Ectodermal cell (in vitro differentiated cells): ENCODE measurements at regions not wholly inside any gene's neighbourhood (a gene's known extent, or its start where the extent isn't known, plus 50 kb on each side); places are given as distances from the start of the nearest gene placed in this dataset.

Source experiments
- H3K27ac ChIP-seq: 2 replicates; pipeline ENCODE4 v1.7.0; 2013; ENCODE audit warnings: mild to moderate bottlenecking, low read depth, low read length; ENCODE audit not compliant: insufficient read depth, poor library complexity, severe bottlenecking
- H3K27me3 ChIP-seq: 2 replicates; pipeline ENCODE4 v1.7.0; 2013; ENCODE audit warnings: mild to moderate bottlenecking, low read length; ENCODE audit not compliant: insufficient read depth, control insufficient read depth, poor library complexity, severe bottlenecking
- H3K36me3 ChIP-seq: one replicate; pipeline ENCODE4 v1.7.0; 2013; ENCODE audit warnings: low read length; ENCODE audit not compliant: control insufficient read depth, insufficient read depth
- H3K4me1 ChIP-seq: one replicate; pipeline ENCODE4 v1.7.0; 2013; ENCODE audit warnings: low read length; ENCODE audit not compliant: control insufficient read depth, insufficient read depth
- H3K4me3 ChIP-seq: 2 replicates; pipeline ENCODE4 v1.7.0; 2013; ENCODE audit warnings: low read depth, low read length, control low read depth; ENCODE audit not compliant: insufficient read depth
- H3K9me3 ChIP-seq: 2 replicates; pipeline ENCODE4 v1.7.0; 2013; ENCODE audit warnings: mild to moderate bottlenecking, low read length, moderate library complexity; ENCODE audit not compliant: control insufficient read depth
- WGBS, 2 experiments: methylation state at CpG; one replicate each; pipeline ENCODE4 v1.1.7; 2013; ENCODE audit warnings: missing lambda C conversion rate in 2 of 2; 5-methylcytosine and 5-hydroxymethylcytosine counted together

- Histone ChIP-seq H3K27ac (no peak overlapping the region), H3K36me3 (no peaks in the 10 kb centered on the region), H3K27me3 (no peaks in the 10 kb centered on the region), H3K4me3 (no peak overlapping the region), H3K9me3 (no peaks in the 10 kb centered on the region), H3K4me1 (no peaks in the 10 kb centered on the region)
- 93 to 94% methylated on average over 8 of the region's 8 CpGs for WGBS, 2 experiments
Measured at GRCh38 chr4:187940299-187940698, 55.3 kb upstream of the ZFP42 start.

GRCh38 chr4:187942968-187943367, 52.6 kb upstream of the ZFP42 start:
- Histone ChIP-seq H3K27ac (no peak overlapping the region), H3K9me3 (no peaks in the 10 kb centered on the region), H3K27me3 (no peaks in the 10 kb centered on the region), H3K4me3 (no peak overlapping the region), H3K4me1 (no peaks in the 10 kb centered on the region), H3K36me3 (no peaks in the 10 kb centered on the region)
- 87 to 97% methylated on average over 5 to 6 of the region's 6 CpGs for WGBS, 2 experiments

- Histone ChIP-seq H3K27ac (no peak overlapping the region), H3K9me3 (no peaks in the 10 kb centered on the region), H3K36me3 (no peaks in the 10 kb centered on the region), H3K4me3 (no peak overlapping the region), H3K4me1 (no peaks in the 10 kb centered on the region), H3K27me3 (no peaks in the 10 kb centered on the region)
- WGBS, 2 experiments: 69 to 74% methylated on average over 7 of the region's 7 CpGs
Measured at GRCh38 chr4:187944179-187944578, 51.4 kb upstream of the ZFP42 start.
